ENCODE measurements at regions not wholly inside any gene's neighbourhood (a gene's known extent, or its start where the extent isn't known, plus 50 kb on each side); places are given as distances from the start of the nearest gene placed in this dataset.

DNA sequence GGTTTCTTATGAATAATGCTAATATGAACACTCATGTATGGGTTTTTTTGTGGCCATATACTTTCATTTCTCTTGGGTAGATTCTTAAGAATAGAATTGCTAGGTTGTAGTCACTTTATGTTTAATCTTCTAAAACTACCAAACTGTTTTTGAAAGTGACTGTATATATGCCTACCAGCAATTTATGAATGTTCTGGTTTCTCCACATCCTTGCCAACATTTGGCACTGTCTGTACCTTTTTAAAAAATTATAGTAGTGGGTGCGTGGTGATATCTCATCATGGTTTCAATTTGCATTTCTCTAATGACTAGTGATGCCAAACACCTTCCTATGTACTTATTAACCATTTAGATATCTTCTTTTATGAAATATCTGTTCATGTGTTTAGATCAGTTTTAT lies 110.6 kb upstream of the RIOK3 start:
- DNase-seq (ENCODE audit: low spot score): no peak

DNA sequence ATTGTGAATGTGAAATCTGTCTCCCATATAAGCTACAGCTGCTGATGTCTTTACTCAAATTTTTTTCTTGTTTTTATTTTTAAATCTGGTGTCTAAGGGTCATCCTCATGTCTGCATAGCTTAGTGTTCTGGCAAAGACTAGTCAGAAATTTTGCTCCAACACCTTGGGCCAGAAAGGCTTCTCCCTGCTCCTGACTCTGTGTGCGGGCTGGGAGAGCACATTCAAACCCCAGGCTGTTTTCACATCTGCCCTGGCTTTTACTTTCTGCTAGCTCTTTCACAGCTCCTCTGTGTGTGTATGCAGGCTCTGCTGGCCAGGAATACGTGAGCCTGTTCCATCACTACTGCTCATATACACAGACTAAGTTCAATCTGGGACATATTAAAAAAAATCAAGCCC lies 102.9 kb upstream of the RIOK3 start:
- no peak for DNase-seq (ENCODE audit: low spot score)

DNA sequence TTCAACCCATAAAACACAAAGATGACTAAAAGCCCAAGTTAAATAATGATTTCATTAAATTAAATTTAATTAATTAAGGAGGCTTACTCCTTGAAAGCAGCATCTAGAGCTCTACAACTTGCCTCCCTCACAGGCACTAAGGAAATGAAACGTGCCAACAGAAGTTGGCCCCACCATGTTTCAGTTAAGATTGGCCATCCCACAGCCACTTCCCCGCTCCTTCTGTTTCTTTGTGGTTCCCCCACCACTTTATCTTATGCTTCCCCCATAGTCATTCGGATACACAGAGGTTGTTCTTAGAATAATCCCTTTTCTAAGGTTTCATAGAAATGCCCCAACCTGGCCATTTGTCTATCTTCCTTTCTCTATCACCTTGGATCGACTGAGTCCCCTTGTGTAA lies 101.6 kb upstream of the RIOK3 start:
- no peak for DNase-seq (ENCODE audit: low spot score)

DNA sequence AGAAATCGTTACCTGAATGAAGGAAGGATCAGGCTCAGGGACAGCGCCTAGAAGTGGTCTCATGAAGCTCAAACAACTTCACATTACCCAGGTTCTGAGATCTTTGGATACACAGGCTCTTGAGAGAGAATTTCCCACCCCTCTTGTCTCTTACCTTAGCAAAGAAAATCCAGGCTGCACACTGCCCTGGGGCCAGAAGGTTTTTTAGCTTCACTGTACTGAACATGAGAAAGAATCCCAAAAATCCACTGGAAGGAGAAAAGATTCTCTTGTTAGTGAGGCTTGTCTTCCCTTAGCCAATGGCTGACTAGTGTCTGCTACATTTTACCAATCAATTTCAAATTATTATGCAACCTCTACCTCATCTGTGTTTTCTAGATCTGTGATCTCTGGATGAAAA lies 101.0 kb upstream of the RIOK3 start:
- DNase-seq (ENCODE audit: low spot score): no peak

DNA sequence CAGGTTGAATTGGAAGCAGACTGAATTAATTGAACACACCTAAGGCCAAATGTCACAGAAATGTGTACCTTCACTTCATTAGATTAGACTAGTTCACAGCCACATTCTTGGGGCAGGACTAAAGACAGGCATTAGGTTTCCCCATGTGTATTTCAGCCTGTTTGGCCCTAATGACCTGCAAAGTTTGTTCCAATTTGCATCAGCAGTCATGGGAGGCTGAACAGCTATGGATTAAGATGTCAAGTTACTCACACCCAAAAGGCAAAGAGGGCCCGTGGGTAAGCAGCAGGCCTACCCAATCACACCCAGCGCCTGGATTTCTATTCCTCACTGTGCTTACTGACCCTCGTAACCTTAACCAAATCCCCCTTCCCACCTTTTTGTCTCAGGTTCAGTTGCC lies 99.6 kb upstream of the RIOK3 start:
- no peak for DNase-seq (ENCODE audit: low spot score)

DNA sequence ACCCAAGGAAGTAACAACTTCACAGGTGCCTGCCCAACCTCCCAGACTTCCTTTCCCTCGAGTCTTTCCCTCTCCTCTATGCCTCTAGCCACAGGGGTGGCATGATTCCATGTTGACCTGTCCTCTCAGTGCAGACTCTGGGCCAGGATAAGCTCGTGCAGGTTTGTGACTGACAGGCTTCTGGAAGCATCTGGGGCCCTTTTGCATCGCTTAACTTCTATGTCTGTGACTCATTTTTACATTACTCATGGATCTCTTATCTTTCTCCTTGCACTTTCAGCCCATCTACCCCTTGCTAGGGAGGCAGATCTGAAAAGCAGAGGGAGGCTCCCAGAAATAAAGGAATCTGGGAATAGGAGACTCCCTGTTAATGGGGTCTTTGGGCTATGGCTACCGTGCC lies 98.5 kb upstream of the RIOK3 start:
- peak; percentile 64 for DNase-seq (ENCODE audit: low spot score)

DNA sequence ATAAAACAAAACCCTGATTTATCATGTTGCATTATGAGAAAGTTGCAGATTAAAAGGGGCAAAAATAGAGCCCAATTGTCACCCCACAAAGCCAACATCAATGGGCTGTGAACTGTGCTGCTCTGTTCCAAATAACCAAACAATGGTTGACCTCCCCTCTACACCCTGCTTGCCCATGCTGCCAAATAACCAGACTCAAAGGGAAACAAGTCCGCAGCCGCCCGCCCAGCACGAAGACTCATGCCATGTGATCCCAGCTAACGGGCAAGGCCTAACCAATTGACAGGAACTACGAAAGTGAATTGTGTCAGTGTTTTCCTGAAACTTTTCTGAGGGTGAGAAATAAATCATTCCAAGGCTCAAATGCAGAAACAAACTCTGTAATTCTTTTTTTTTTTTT lies 97.9 kb upstream of the RIOK3 start:
- DNase-seq (ENCODE audit: low spot score): no peak

DNA sequence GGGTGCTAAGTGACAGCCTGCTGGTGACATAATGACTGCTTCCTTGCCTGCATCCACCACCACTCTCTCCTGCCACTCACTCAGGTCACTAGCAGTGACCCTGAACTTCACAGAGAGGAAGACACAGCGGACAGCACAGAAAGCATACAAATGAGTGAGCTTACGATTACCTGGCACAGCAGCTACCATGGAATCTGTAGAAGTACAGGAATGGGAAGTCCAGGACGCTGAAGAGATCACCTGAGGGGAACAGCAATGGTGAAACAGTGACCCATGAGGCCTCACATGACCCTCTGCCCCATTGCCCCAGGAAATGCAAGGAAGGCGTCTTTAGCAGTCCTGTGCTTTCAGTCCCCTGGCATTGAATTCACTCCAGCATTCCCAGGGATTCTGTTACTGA lies 96.7 kb upstream of the RIOK3 start:
- DNase-seq (ENCODE audit: low spot score): no peak

DNA sequence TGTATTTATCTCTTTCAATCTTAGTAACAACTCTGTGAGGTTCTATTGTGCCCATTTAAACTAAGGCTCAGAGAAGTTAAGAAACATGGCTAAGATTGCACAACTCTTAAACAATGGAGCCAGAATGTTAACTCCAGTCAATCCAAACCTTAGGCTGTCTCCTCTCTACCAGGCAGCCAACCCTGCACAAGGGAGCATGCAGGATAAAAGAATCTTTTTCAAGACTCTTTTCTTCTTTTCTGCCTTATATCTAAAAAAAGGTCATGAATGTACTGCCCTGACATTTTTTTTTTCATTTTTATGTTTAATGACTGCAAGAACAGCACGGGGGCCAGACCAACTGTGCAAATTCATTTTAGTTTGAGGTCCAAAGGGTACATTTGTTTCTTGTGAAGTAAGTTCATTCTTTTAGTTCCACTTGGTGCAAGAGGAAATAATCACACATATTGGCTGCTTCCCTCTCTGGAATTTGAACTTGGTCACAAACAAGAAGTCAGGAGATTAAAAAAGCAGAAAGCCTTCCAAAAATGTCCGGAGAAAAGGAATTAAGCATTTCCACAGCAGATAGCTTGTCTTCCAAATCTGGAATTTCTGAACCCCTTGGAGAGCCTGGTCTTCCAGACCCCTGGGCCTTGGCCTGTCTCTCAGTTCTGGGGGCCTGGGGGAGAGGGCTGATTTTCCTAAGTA lies 96.0 kb upstream of the RIOK3 start:
- no peak for DNase-seq (ENCODE audit: low spot score)

DNA sequence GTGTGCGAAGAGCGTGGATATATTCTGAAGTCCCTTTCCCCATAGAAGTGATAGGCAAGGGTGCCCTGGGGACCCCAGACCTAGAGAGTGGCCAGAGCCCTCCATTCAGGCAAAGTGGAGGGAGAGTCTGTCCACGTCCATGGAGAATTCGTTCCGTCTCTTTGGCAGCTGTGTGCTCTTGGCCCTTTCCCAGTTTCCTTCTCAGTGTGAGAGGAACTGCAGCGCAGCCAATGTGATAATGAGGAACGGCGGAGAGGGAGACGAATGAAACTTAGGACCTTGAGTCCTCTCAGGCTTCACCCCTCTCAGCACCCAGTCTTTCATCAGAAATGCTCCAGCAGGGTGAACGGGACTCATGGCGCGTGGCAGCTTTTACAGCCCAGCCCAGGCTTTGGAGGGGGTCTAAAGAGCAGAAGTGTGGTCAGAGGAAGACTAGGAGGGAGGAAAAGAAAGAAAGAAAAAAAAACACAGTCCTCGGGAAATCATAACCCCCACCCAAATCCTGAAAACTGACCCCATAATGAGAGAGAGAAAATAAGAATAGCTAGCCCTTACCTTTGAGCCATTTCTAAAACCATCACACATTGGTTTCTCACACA lies 95.0 kb upstream of the RIOK3 start:
- no peak for DNase-seq (ENCODE audit: low spot score)

DNA sequence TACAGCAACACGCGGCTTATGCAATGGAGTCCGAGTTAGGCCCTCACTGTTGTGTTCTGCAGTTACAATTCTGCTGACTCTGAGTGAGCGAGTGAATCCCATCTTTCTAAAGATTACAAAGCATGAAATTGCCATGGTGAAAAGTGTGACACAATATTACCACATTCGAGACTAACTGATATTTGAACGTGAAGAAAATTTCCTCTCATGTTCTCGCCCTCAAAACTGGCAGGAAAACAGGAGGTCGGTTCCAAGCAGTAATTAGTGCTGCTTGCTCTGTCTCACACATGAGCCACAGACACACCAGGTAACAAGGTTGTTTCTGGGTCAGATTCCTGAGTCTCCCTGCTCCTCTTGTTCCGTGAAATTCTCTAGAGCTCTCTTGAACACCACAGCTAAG lies 93.7 kb upstream of the RIOK3 start:
- peak; percentile 34 for DNase-seq (ENCODE audit: low spot score)

DNA sequence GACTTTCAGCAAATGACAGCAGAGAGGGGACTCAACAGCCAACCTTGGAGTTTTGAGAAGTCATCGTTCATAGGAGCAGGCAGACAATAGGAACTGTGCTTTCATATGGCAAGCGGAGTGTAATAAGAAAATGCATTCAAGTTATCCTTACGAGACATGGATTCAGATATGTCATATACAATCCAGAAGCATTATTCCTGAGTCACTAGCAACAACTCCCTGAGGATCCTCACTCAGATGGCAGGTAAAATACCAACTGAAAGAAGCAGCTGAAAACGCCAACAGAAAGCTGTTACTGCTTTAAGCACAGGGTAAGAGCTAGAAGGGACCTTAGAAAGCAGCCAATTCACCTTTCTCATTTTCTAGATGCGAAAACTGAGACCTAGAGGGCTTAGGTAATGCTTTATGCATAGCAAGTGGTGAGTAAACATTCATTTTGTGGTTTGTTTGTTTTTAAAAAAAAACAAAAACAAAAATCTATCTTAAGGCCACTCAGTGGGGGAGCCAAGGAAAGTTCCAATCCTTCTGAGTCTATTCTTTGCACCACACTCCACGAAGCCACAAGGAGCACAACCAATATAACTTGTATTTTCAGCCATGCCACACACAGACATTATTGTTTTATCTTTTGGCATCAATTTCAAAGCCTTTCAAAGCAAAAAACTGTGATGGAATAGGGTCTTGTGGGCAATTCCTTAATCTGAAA lies 89.1 kb upstream of the RIOK3 start:
- no peak for DNase-seq (ENCODE audit: low spot score)

DNA sequence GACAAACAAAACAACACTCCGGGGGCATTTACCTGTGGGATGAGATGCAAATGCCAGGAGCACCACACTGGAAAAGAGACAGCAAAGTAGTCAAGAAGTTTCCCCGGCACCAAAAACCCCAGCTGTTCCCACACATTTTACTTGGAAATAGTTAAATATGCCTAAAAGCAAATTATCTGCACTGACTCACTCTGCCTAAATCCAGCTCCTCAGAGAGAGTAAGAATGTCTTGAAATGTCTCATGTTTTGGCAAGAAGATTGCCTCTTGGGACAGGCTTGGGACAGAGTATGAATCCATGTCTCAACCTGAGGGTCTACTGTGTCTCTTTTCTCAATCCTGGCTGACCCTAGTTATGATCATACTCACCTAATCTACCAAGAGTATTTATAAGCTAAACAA lies 87.5 kb upstream of the RIOK3 start:
- no peak for DNase-seq (ENCODE audit: low spot score)

DNA sequence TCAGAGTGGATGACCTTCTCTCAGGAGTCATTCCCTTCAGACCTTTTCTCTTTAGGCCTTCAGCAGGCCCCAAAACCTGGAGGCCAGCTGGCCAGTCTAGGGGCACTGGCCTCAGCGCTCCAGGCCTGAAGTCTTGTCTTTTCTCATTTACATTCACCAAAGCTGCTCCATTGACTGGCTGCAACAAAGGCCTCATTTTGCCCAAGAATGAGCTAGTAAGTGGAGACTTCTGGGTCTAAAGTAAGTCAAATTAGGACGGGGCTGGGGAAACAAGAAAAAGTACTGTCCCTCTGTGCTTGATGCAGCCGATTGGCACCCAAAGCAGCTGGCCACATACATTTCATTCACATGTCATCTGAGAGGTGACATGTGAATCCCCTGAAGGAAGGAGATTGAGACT lies 83.8 kb upstream of the RIOK3 start:
- no peak for DNase-seq (ENCODE audit: low spot score)

DNA sequence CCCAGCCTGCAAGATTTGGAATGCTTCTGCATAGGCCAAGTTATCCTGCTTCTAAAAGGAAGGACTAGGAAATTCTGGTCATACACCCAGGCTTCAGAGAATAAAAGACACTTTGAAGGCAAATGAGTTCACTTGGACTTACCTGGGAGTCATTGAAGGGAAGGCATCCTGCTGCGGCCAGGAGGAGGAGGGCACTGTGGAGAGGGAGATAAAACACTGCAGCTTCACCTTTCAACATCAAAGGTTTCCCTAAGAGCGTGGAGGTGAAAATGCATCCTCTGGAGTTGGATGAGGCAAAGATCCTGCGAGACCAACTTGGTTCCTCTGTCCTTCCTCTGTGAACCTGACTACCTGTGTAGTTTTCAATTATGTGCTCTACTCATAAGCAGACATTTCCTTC lies 79.5 kb upstream of the RIOK3 start:
- no peak for DNase-seq (ENCODE audit: low spot score)

DNA sequence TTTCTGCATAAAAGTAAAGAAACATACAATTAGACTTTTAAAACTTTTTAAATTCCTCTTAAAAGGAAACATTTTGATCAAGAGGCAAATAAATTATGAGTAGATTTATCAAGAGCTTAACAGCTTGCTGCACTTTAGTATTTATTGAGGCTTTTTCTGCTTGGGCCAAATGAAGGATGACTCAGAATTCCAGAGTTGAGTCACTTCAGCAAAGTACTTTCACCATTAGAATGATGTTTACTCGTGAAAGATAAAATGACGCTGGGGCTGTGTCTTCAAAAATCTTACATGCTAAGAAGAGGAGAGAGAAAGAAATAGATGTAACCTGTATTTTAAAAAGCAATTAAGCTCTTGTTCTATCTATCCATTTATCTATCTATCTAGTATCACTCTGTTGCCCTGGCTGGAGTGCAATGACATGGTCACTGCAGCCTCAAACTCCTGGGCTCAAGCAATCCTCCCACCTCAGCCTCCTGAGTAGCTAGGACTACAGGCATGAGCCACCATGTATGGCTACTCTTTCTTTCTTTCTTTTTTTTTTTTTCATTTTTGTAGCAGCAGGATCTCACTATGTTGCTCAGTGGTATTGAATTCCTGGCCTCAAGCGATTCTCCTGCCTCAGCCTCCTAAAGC lies 75.3 kb upstream of the RIOK3 start:
- DNase-seq (ENCODE audit: low spot score): peak; percentile 83

DNA sequence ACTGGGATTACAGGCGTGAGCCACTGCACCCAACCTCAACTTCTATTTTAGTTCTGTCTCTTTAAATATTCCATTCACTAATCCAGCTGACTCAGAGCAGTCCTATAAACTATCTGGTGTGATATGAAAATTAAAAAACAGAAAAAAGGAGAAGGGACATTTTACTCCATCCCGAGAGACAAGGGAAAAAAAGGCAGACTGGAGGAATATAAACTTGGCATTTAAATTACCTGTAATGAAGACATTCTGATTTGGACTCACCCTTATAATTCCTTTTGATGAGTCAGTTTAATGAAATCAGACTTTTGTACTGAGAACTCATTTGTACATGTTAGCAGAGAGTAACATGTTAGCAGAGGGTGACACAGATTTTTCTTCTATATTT lies 74.8 kb upstream of the RIOK3 start:
- peak; percentile 51 for DNase-seq (ENCODE audit: low spot score)

DNA sequence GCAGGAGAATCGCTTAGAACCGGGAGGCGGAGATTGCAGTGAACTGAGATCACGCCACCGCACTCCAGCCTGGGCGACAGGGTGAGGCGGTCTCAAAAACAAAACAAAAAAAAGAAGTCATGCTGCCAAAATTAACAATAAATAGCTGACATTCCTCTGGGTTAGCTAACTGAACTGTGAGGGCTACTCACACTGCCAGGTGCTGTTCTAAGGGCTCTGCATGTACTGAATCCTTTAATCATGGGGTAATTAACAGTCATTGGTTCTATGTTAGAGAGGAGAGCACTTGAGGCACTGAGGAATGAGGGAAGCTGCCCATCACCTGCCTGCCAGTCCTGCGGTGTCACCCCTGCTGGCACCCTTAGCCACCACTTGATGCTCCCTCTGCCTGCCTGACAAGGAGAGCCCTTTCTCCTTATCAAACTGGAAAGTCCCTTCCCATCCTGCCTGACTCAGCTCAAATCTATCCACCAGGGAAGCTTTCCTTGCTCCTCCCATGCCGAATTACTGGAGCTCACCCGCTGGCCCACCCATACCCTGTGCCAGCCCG lies 73.0 kb upstream of the RIOK3 start:
- peak; percentile 91 for DNase-seq (ENCODE audit: low spot score)

DNA sequence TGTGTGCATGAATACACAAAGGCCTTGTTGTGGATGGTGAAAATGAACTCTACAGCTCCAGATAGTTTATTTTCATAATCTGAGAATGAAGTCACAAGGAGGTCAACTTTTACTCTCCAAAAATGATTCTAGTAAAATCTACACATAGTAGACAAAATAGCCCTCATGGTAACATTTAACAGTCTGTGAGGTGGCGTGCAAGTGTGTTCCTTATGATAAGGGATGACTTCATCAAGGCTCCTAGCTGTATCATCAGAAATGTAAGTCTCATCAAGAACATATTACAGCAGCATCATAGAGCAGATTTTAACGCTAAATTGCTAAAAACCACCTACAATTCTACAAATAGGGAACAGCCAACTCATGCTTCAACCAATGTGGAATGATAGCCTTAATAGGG lies 72.3 kb upstream of the RIOK3 start:
- peak; percentile 85 for DNase-seq (ENCODE audit: low spot score)

DNA sequence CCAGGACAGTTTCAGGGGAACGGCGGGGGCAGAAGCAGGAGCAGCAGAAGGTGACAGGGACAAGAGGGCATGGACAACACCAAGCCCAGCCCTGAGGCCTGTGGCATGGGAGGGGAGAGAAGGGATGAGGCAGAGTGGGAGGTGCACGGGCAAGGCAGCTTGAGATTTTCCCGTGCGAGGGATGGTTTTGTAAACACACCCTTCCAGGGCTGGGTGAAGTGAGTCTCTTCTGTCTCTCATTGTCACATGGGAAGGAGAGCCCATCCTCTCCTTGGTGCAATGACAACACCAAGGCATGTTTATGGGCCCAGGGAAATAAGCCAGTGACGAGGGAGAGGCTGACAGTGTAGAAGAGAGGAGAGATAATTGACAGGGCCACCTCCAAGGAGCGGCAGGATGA lies 69.6 kb upstream of the RIOK3 start:
- DNase-seq (ENCODE audit: low spot score): no peak

DNA sequence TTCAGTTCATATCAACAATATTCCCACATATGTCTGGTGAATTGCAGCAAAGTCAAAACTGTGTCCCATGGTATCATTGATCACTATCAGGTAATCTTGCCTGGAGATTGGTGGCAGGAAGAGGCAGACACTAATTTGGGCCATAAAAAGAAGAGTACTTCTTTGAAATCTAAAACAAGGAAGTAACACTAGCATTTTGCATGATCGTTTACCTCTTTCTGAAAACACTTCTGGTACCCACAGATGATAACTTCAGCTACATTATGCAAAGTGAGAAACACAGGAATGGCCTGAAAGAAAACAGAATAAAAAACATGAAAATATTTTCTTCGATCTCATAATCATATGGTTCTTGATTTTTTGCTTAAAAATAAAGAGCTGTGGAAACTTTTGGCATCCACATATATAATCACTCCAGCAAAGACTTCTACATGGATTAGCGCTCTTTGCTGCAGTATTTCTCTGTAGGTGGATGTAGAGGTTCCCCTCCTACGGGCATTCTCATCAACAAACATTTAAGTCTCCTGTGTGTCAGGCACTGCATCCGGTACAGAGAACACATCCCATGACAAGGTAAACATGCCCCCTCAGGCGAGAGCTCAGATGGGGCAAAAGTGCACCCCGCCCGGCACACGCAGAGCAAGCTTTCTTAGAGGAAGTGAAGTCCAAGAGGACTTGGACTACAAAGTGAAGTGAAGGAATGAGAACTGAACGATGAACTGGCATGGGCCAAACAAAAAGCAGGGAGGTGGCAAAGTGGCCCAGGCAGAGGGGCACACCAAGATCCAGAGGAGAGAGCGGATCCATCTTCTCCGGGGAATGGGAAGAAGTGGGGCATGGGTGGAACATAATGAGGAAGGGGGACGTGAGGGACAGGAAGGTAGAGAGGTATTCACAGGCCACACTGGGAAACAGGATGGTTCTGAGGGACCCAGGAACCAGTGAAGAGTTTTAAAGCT lies 68.0 kb upstream of the RIOK3 start:
- no peak for DNase-seq (ENCODE audit: low spot score)

DNA sequence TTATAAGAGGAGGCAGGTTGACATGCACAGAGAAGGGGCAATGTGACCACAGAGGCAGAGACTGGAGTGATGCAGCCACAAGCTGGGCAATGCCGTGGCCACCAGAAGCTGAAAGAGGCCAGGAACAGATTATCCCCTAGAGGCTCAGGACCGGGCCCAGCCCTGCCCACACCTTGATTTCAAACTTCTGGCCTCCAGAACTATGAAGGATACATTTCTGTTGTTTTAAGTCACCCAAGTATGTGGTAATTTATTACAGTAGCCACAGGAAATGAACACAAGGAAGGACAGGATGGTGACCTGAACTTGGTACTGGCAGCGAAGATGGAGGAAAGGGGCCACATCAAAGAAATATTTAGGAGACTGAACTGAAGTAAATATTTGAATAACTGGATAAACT lies 66.8 kb upstream of the RIOK3 start:
- DNase-seq (ENCODE audit: low spot score): no peak
